NCI-H2029 (cell line): ENCODE measurements at regions not wholly inside any gene's neighbourhood (a gene's known extent, or its start where the extent isn't known, plus 50 kb on each side); places are given as distances from the start of the nearest gene placed in this dataset.

ENCODE experiments used
- DNase-seq: peaks from one replicate; lab custom pipeline; 2025; lab: John Stamatoyannopoulos, UW

DNA sequence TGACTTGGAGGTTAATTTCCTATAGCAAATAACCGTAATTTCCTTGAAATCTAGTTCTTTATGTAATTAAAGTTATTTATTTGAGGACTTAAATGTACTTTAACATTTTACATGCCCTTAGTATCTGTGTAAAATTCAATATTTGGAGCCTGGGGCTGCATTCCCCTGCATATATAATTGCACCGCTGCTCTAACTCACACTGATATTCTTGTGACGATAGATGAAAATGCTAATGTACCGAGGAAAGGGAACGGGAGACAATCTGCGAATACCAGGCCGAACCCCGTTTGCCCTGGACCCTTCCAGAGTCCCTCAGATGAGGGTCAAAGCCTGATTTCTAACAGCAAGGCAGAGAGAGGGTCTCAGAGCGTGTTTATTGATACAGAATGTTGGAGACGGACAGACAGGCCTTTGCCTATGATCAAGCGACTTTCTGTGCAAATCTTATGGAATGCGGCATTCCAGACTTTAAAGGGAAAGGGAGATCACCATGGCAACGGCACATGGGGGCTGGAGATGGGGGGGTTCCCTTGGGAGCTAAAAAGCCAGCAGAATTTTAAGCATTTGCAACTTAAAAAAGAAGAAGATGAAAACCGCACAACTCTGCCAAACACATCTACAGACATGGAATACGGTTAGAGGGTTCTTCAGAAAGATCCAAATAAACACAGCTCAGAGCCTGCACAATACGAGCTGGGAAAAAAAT lies 57.6 kb upstream of the TWIST2 start:
- DNase-seq, result no peak

DNA sequence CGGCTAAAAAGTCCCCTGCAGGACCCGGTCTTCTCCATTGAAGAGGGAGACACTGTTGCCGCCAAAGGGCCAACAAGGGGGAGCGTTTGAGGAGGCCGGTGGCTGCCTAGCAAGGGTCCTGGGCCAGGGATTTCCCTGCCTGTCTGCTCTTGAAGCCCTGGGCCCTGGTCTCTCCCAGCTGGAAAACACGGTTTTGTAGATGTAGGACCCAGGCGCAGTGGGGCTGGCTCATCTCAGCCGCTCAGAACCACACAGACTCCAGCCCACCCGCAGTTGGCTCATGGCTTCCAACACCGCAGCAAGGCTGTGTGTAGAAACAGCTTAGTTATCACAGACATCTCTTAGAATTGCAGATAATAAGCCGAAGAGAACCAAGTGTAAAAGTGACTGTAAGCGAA lies 57.1 kb upstream of the TWIST2 start:
- no peak for DNase-seq

DNA sequence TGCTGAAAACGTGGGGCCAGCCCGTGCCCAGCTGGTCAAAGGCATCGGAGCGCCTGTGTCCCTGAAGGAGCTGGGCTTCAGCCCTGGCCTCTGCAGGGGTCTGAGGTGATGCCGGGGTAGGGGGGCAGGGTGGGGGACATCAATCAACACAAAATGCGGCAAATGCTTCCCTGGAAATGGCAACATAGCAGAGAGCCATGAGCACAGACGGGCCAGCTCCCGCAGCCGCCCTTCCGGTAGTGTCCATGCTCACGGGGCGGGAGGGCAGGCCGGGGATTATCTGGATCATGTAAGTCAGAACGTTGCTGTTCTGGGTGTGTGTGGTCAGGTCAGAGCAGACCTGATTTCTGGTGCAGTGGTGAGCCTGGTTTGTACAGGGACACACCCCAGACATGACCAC lies 56.5 kb upstream of the TWIST2 start:
- DNase-seq, result no peak

DNA sequence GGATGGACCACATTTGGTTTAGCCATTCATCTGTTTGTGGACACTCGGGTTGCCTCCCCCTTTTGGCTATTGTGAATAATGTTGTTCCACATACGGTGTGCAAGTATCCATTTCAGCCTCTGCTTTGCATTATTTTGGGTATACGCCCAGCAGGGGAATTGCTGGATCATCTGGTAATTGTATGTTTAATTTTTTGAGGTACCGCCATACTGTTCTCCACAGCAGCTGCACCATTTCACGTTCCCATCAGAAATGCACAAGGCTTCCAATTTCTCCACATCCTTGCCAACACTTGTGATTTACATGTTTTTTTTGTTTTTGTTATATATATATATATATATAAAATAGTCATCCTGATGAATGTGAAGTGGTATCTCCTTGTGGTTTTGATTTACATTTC lies 54.6 kb upstream of the TWIST2 start:
- no peak for DNase-seq

GRCh38 chr2:238793801-238794449 lies 54.0 kb upstream of the TWIST2 start:
- no peak for DNase-seq

GRCh38 chr2:238796223-238796885 lies 51.5 kb upstream of the TWIST2 start:
- no peak for DNase-seq

- no peak for DNase-seq
These were observed 50.3 kb upstream of the TWIST2 start for GRCh38 chr2:238797537-238797936.
